ENCODE measurements at regions not wholly inside any gene's neighbourhood (a gene's known extent, or its start where the extent isn't known, plus 50 kb on each side); places are given as distances from the start of the nearest gene placed in this dataset.
A peak's percentile ranks its signal among the peaks of the same experiment; 100 is the strongest.
"Not testable (repeated sequence)": the region's sequence is repeated elsewhere in the genome, so short reads cannot be mapped to it uniquely, and the experiment has no call there.

DNA sequence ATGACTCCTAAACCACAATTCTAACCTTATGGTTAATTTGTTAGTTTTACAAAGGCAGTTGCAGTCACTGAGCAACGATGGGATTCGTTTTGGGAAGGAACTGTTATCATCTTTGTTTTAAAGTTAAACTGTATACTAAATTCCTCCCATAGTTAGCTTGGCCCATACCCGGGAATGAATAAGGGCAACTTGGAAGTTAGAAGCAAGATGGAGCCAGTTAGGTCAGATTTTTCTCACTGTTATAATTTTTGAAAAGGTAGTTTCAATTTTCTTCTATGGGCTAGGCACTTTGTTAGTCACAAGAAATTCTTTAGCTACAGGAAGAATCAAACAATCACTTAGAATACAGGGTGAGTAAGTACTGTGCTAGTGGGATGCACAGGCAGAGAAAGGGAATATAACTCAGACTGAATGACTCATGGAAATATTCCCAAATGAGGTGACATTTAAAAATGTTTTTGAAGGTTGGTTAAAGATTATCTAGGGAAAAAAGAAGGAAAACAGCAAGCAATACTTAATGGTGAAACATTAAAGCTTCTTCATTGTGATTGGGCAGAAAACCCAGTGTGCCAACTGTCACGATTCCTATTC, 153.6 kb downstream of the MAGEB17 start:
- no peak for DNase-seq

- DNase-seq, result no peak
Observed at GRCh38 chrX:16333453-16333852, 166.2 kb downstream of the MAGEB17 start.

DNA sequence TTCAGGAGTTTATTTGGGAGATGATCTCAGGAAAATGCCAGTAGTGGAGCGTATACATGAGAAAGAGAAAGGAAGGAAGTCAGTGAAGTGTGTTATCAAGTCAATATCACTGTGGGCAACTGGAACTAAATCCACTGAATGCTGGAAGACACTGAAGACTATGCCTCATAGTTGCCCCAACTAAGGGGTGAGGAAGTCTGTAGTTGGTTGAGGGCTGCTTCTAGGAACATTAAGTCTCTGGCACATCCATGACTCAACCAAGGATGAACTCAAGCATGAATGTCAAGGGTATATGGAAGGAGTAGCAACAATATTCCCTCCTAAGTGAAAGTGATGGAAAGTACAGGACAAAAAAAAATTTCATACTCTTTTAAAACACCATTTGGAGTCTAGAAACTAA, 167.9 kb downstream of the MAGEB17 start:
- DNase-seq, result no peak

DNA sequence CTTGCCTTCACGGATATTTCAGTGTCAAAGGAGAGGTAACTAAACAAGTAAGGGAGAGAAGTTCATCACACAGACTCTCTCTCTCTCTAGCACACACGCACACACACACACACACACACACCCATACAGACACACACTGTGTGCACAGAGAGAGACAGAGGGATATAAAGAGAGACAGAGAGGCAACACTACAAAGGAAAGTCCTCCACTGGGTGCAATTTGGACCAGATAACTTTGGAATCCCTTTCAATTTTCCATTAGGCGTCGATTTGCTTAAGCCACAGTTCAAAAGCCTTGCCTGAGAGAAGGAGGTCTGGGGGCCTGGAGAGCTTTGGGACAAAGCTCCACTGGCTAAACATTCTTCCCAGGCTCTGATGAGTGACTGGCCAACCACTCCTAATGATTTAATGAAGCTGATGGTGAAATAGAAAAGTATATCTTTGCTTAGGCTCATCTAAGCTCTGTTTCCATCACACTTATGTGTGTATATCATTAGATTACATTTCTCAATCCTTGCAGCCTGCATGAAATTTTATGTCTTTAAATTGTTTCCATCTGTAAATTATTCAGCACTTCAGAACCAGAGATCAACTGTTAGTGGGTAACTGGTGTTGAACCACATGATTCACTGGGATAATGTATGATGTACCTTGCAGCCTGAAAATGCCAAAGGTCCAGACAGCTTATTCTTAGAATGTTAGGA, 180.8 kb downstream of the MAGEB17 start:
- no peak for DNase-seq

DNA sequence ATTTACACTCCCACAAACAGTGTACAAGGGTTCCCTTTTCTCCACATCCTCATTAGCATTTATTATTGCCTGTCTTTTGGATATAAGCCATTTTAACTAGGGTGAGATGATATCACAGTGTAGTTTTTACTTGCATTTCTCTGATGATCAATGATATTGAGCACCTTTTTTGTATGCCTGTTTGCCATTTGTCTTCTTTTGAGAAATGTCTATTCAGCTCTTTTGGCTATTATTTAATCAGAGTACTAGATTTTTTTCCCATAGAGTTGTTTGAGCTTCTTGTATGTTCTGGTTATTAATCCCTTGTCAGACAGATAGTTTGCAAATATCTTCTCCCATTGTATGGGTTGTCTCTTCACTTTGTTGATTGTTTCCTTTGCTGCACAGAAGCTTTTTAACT, 190.6 kb downstream of the MAGEB17 start:
- DNase-seq, result no peak

DNA sequence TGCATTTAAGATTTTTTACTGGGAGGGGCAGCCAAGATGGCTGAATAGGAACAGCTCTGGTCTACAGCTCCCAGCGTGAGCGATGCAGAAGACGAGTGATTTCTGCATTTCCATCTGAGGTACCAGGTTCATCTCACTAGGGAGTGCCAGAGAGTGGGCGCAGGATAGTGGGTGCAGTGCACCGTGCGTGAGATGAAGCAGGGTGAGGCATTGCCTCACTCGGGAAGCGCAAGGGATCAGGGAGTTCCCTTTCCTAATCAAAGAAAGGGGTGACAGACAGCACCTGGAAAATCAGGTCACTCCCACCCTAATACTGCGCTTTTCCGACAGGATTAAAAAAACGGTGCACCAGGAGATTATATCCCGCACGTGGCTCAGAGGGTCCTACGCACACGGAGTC, 192.8 kb downstream of the MAGEB17 start:
- DNase-seq, result not testable (repeated sequence)

DNA sequence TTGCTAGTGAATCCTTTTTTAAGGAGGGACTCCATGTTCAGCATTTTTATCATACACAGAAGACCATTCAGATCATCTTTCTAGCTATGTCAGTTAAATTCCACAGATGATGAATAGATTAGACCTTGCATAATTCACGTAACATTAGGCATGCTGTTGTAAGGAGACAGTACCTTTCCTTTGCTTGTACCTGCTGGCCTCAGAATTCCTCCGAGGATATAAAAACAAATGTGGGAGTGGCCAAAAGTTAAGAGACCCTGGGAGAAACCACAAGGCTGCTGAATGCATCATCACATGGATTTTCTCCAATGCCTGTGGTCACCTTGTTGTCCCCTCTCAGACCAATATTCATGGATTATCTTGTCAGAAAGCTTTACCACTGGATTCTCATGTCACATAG, 201.4 kb downstream of the MAGEB17 start:
- no peak for DNase-seq

DNA sequence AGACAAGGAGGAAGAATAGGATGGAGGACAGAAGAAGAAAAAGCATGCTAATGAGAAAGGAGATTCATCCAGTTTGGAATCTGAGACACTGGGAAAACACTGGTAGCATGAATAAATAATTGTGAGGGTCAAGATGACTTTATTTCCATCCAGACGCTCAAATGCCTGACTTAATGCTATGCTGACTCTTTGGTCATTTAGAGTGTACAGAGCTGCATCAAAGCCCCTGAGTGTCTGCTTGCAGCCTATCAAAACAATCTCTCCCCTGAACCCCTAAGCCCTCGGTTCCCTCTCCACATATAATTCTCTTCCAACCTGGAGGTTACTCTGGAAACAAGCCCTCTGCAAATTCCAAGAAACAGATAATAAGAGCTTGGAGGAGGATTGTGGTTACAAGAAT, 208.8 kb downstream of the MAGEB17 start:
- no peak for DNase-seq

- no peak for DNase-seq
Observed at GRCh38 chrX:16386126-16386525, 218.8 kb downstream of the MAGEB17 start.

DNA sequence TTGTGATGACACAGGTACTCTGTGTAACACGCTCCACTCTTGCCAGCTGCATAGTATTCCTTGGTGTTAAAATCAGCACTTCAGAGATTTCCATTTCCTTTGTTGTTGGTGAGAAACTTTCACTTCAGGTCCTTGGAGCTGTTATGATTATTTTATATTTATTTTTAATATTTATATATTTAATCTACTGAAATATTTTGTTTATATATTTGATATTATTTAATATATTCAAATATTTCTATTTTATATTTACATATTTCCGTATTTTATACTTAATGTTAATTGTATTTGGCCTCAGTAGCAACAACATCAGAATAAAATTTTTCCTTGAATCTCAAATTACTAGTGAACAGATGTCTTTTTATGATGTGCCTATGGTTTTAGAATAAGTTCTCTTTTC, 225.3 kb downstream of the MAGEB17 start:
- DNase-seq, result no peak

DNA sequence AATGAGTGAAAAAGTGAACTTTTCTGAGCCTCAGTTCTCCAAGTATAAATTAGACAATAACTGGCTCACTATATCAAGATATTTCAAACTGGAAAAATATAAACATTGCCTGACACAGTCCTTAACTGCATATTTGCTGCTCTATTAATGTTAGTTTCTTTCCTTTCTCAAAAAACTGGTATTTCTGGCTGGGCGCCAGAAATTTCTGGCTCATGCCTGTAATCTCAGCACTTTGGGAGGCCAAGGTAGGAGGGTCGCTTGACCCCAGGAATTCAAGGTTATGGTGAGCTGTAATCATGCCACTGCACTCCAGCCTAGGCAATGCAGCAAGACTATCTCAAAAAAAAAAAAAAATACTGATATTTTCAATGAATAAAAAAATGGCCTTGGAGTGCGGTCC, 227.0 kb downstream of the MAGEB17 start:
- no peak for DNase-seq

GRCh38 chrX:16403808-16404207, 236.5 kb downstream of the MAGEB17 start:
- DNase-seq, result no peak

DNA sequence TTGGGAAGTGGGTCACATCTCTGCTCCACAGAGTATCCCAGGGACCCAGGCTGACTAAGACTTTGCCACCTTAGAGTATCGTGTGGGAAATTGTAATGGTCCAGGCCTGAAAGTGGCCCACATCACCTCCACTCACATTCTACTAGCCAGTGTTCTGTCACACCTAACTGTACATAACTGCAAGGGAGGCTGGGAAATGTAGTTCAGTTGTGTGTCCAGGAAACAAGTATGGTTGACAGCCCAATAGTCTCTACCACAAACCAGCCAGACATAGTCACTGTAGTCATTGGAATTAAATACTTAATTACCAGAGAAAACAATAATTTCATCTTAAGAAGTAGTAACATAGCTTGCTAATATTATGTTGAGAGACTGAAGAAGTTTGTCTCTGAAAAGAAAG, 233.4 kb upstream of the S100G start:
- DNase-seq, result no peak

GRCh38 chrX:16418650-16419049, 231.3 kb upstream of the S100G start:
- DNase-seq, result no peak

DNA sequence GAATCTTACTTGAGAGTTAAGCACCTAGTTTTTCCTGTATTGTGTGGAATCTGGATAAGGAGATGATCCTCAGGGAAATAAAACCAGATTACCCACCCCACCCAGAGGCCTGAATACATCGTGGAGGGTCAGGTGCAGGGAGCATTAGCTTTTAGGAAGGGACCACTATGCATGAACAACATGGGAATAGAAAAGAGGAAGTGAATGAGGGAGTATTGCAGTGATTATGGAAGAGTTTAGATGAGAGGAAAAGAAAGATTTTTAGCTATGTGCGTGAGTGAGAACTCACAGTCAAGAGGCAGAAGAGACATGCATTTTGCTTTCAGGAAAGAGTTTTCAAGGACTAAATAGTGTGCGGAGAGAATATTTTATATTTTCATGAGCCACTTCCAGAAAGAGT, 222.3 kb upstream of the S100G start:
- no peak for DNase-seq

DNA sequence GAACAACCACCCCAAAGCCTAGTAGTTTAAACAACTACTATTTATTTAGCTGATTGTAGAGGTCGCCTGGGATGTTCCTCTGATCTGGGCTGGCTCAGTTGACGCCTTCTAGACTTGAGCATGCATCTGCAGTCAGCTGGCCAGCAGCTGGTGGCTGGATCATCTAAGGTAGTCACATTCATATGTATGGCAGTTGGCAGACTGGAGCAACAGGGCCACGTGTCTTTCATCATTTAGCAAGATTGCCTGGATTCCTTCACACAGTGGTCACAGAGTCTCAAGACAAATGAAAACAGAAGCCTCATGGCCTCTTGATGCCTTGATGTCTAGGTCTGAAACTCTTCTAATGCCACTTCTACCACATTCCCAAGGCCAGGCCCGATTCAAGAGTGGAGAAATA, 220.6 kb upstream of the S100G start:
- no peak for DNase-seq

DNA sequence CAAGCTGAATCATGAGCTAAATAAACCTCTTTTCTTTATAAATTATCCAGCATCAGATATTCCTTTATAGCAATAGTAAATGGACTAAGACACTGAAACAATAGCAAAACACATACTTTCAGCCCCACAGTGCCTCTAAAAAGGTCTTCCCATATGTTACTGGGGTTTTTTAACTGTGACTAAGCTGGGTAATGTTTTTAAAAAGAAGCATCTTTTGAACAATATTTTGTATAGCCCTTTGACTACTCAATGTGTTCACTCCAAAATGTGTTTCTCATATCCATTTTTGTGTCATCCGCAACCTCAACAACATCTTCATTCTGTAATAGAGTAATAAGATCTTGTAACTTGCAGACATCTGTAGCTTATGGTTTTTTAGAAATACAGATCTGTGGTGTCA, 218.7 kb upstream of the S100G start:
- DNase-seq, result no peak

DNA sequence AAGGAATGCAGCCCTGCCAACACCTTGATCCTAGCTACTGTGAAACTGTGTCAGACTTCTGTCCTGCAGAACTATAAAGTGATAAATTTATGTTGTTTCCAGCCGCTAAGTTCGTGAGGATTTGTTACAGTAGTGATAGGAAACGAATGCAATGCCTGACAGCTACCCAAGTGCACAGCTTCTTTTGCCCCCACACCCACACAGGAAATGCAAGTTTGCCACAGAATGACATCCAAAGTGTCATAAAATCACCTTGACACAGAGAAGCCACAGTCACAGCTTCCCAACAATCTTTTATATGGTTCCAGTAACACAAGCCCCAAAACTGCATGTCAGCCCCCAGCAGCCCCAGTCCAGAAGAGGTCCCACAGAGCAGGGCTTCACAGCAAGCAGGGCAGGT, 216.9 kb upstream of the S100G start:
- DNase-seq, result no peak

DNA sequence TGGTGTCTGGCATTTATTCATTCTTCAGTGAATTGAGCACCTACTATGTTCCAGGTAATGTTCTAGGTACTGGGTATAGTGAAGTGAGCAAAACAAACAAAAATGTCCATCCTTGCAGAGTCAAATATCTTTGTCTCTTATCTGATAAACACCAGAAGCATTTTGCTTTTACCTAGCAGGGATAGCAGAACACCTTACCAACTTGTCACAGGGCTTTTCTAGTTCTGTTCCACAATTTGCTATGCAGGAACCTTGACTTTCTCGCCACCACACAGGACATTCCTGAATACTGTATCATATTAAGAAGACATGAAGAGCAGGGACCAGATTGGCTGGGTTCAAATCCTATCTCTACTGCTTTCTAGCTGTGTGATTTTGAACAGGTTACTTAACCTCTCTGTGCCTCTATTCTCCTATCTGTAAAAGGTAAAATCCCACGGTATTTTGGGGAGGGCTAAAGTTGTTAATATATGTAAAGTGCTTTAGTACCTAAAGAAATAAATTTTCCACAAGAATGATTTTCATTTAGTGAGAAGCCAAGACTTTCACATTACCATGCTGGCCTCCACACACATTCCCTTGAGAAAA, 214.5 kb upstream of the S100G start:
- no peak for DNase-seq

DNA sequence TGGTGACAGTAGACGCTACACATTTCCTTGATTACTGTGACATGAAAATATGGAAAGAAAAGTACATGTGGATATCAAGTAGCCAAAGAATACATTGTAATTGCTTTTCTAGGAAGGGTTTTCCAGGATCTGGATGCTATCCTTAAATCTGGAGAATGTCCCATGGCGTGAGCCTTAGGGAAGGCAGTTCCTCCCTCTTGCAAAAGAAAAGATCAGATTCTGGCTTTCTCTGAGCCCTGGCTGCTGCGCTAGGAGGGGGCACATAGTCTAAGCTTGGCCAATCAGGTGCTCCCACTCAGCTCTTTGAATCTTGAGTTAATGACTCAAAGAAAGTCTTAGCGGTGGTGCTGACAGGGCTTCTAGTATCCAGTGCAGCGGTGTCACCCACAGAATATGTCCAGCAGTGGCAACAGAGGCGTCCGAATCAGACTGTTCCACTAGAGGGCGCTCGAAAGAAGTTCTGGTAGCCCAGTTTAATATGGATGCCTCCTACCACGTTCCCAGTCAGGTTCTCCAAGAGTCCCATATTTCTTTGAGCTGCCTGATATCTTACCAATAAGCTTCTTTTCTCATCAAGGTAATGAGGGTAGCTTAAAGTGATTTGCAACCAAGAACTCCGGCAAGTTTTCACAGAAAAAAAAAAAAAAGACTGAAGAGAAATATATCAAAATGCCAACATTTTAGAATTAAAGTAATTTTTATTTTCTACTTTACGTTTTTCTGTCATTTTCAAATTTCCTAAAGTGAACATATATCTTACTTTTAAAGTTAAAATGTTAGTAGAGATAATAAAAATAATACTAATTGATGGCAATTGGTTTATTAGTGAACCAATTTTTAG, 213.4 kb upstream of the S100G start:
- peak in 3 of 4 experiments; percentile 8 to 45 (median 9) for DNase-seq

DNA sequence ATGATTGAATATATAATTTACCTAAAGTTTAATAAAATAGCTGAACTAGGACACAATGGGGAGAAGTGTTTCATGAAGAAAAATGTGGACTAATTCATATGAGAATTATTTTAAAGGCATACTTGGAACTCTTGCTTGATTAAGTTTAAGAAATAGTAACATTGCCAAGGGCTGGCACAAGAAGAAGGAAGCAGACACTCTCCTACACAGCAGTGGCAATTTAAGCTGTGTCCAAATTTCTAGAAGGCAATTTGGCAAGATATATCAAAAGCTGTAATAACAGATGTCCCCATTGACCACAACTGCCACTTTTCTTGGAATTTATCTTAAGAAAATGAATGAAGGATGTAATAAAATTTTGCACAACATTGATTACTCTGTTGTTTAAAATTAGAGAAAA, 209.5 kb upstream of the S100G start:
- no peak for DNase-seq

DNA sequence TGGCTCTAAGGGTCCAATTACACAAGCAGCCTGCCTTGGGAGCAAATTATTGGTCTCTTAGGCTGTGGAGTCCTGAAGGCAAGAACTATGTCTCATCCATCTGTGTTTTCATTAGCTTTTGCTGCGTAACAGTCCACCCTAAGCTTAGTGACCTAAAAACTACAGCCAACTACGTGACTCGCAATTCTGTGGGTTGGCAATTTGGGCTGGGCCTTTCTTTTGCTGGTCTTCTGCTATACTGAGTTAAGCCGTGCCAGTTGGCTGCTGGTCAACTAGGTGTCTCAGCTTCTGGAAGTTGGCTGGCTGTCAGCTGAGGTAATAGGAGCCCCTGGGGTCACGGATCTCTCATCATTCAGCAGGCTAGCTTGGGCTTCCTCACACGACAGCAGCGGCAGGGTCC, 205.6 kb upstream of the S100G start:
- no peak for DNase-seq

- peak in 2 of 4 experiments; percentile 1 for DNase-seq
Observed at GRCh38 chrX:16445166-16445752, 204.7 kb upstream of the S100G start.
